ENCODE measurements at regions not wholly inside any gene's neighbourhood (a gene's known extent, or its start where the extent isn't known, plus 50 kb on each side); places are given as distances from the start of the nearest gene placed in this dataset.
A peak's percentile ranks its signal among the peaks of the same experiment; 100 is the strongest.
"Not testable (repeated sequence)": the region's sequence is repeated elsewhere in the genome, so short reads cannot be mapped to it uniquely, and the experiment has no call there.

- no peak for DNase-seq (ENCODE audit: low spot score)
Measured at GRCh38 chr12:89289720-89290119, 62.6 kb downstream of the DUSP6 start.

GRCh38 chr12:89288959-89289358, 63.3 kb downstream of the DUSP6 start:
- no peak for DNase-seq (ENCODE audit: low spot score)

GRCh38 chr12:89286501-89286900, 65.8 kb downstream of the DUSP6 start:
- DNase-seq (ENCODE audit: low spot score): no peak

- DNase-seq (ENCODE audit: low spot score): no peak
Measured at GRCh38 chr12:89281539-89281867, 70.8 kb downstream of the DUSP6 start.

- DNase-seq (ENCODE audit: low spot score): no peak
Measured at GRCh38 chr12:89280833-89281538, 71.3 kb downstream of the DUSP6 start.

- no peak for DNase-seq (ENCODE audit: low spot score)
Measured at GRCh38 chr12:89279499-89279898, 72.8 kb downstream of the DUSP6 start.

GRCh38 chr12:89278862-89279261, 73.4 kb downstream of the DUSP6 start:
- DNase-seq (ENCODE audit: low spot score): no peak

- DNase-seq (ENCODE audit: low spot score): no peak
Measured at GRCh38 chr12:89278169-89278568, 74.1 kb downstream of the DUSP6 start.

- DNase-seq (ENCODE audit: low spot score): no peak
Measured at GRCh38 chr12:89276860-89277259, 75.4 kb downstream of the DUSP6 start.

- DNase-seq (ENCODE audit: low spot score): no peak
Measured at GRCh38 chr12:89273525-89273924, 78.8 kb downstream of the DUSP6 start.

- DNase-seq (ENCODE audit: low spot score): no peak
Measured at GRCh38 chr12:89270548-89270947, 81.8 kb downstream of the DUSP6 start.

- DNase-seq (ENCODE audit: low spot score): no peak
Measured at GRCh38 chr12:89269174-89269573, 83.1 kb downstream of the DUSP6 start.

GRCh38 chr12:89267404-89267803, 84.9 kb downstream of the DUSP6 start:
- DNase-seq (ENCODE audit: low spot score): no peak

- not testable (repeated sequence) for DNase-seq (ENCODE audit: low spot score)
Measured at GRCh38 chr12:89266574-89267188, 85.6 kb downstream of the DUSP6 start.

- no peak for DNase-seq (ENCODE audit: low spot score)
Measured at GRCh38 chr12:89264837-89265236, 87.5 kb downstream of the DUSP6 start.

GRCh38 chr12:89263900-89264299, 88.4 kb downstream of the DUSP6 start:
- no peak for DNase-seq (ENCODE audit: low spot score)

GRCh38 chr12:89262855-89263552, 89.3 kb downstream of the DUSP6 start:
- DNase-seq (ENCODE audit: low spot score): no peak

GRCh38 chr12:89261982-89262381, 90.3 kb downstream of the DUSP6 start:
- peak; percentile 19 for DNase-seq (ENCODE audit: low spot score)

GRCh38 chr12:89260841-89261637, 91.3 kb downstream of the DUSP6 start:
- DNase-seq (ENCODE audit: low spot score): no peak

- no peak for DNase-seq (ENCODE audit: low spot score)
Measured at GRCh38 chr12:89259821-89260220, 92.5 kb downstream of the DUSP6 start.

GRCh38 chr12:89258240-89258969, 93.9 kb downstream of the DUSP6 start:
- no peak for DNase-seq (ENCODE audit: low spot score)

- DNase-seq (ENCODE audit: low spot score): no peak
Measured at GRCh38 chr12:89257340-89257739, 95.0 kb downstream of the DUSP6 start.
